Stimulated activated CD4-positive, alpha-beta T cell treated with anti-CD3 and anti-CD28 coated beads, Interleukin-1b, Interleukin-23, amount 100 ng/mL, for 24 hours (primary cell): ENCODE measurements at regions not wholly inside any gene's neighbourhood (a gene's known extent, or its start where the extent isn't known, plus 50 kb on each side); places are given as distances from the start of the nearest gene placed in this dataset.

Source experiments
- DNase-seq, 4 experiments: peaks; one replicate each; pipeline ENCODE4 v3.0.0-alpha.2; 2020; ENCODE audit warnings: low read depth in 4 of 4, low spot score in 1 of 4

DNA sequence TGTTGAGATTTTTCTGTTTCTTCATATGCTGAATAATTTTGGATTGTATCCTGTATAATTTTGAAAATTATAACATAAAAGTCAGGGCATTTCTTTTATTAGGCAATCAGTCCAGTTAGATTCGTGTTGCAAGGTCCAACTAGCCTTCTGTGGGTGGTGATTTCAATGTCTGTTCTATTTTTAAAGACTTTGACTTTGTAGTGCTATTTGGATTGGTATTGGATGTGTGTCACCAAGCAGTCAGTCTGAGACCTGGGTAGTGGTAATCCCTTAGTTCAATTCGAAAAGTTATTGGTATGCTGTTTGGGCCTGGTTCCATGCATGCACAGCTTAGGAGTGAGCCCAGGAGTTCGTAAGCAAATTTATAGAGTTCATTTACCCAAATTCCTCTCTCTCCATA is 82.2 kb downstream of the EPDR1 start:
- DNase-seq, result no peak

DNA sequence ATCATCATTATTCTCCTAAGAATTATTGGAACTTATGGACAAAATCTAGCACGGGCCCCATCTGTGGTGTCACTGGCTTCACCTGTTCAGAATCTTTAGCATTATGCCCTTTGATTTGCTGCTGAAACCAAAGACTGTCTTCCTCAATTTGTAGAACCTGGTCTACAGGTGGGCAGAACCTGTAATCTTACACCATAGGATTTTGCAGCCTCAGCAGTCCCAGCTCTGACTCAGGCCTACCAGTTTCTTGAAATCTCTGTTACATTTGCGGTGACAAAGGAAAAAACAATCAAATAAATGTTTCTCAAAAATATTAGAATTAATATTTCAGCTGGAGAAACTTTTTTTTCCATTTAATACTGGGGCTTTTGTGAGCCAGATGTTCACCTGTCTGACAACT is 86.1 kb downstream of the EPDR1 start:
- no peak for DNase-seq

DNA sequence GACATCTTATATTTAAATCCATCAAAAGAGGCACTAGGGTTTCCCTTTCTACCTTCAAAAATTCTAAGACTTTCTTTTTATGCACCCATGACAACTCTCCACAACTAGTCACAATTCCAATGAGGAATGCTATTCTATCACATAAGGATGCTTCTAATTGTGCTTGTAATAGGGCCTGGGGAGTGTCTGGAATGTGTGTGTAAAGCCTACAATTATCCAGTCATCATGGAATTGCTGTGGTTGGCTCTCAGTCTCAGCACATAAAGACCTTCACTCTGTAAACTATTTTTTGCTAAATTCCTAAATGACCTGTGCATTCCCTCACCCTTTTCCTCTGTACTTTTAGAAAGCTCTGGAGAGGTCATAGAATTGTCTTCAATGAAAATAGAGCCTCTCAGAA is 86.7 kb downstream of the EPDR1 start:
- no peak for DNase-seq

DNA sequence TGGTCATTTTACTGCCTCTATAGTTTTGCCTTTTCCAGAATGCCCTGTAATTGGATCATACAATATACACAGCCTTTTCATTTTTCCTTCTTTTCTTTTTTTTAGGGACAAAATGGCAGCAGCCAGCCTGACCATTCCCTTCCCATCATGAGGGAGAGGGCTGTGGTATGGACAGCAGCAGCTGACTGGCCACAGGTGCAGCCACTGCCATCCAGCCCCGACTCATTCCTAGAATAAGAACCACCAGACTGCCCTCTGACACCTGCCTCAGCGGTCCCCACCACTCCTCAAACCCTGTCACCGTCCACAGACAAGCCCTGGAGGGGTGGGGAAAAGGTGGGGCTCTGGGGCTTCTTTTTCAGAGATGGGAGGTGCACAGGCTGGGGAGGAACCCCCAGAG is 92.8 kb downstream of the EPDR1 start:
- DNase-seq, result no peak

DNA sequence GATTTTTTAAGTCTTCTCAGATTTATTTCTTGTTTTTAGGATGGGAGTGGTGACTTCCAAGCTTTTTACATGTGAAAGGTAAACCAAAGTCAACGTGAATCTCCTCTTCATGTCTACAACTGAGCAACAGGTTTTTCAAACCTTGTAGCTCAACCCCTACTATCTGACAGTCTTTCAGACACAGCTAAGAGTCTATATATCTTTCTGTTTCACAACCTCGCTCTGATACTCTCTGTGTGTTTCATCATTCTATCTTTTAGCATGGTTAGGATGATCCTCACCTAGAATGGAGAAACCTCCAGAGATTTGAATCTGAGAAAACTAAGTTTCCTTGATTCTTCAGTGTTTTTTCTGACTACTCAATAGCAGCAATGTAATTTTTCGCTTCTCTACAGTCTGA is 96.1 kb downstream of the EPDR1 start:
- no peak for DNase-seq

DNA sequence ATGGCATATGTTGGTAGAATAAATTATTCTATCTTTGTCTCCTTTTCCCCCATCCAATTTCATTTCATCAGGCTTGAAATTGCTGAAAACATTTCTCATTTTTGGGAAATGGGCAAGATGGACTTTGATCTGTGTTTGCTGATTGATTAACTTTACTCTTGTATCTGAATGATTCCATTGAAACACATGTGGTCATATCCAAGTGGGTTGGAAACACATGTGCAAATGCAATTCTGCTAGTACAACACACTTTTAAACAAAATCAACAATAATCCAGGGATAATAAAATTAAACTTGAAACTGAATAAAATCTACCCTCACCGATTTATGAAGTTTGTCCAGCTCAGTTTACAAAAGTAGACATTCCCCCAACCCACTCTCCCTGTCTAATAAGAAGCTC is 96.9 kb downstream of the EPDR1 start:
- DNase-seq, result no peak

DNA sequence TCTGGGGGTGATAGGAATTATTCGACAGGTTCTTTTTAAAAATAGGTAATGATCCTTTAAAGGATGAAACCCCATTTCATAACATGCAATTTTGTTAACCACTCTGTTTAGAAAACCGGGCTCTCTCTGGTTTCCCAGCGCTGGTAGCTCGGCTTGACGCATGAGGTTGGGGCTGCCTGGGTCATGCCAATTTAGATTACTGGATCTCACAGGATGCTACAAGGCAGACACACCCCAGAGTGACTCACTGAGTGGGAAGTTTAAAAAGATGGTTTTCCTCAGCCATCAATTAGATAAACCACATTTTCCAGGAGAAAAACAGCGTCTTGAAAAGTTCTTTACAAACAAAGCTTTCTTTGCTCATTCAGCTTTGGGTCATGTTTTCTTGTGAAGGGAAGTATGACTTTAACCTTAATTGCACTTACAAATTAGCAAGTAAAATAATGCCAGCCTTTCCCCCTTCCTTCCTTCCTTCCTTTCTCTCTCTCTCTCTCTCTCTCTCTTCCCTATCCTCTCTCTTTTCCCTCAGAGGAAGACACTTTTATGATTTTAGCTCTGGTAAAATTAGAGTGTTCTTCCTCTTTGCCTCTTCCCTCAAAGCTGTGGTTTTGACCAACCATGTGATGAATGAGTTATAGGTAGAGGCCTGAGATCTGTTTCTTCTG is 99.8 kb downstream of the EPDR1 start:
- DNase-seq, result no peak

DNA sequence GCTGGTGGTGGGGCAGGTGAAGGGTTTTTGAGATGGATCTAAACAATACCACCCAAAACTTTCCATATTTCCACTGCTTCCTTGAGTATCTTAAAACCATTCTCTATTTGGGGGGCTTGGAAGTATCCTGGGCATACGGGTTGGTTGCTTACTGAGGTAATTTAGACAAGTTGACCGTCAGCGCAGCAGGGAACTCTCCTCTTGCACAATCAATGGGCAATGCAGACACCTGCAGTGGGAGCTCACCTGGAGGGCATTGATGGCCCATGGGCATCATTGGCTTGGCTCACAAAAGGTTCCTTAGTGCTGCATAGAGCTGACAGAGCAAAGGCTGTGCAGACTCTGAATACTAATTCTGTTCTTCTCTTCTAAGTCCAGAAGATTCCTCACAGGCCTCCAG is 101.5 kb downstream of the EPDR1 start:
- DNase-seq, result no peak

DNA sequence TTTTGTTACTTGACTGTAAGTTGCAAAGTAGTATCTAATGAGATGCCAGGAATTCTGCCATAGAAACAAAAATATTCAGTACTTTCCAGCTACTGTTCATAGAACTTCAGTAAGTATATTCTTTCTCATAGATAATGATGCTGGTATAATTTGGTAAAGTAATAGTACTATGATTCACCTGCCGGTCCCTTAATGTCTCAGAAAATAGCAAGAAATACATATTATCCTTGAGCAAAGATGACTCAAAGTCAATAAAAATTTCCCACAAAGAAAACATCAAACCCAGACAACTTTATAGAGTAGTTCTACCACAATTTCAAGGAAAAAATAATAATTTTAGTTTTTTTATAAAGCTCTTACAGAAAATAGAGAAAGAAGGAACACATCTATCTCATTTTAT is 105.4 kb downstream of the EPDR1 start:
- DNase-seq, result no peak

DNA sequence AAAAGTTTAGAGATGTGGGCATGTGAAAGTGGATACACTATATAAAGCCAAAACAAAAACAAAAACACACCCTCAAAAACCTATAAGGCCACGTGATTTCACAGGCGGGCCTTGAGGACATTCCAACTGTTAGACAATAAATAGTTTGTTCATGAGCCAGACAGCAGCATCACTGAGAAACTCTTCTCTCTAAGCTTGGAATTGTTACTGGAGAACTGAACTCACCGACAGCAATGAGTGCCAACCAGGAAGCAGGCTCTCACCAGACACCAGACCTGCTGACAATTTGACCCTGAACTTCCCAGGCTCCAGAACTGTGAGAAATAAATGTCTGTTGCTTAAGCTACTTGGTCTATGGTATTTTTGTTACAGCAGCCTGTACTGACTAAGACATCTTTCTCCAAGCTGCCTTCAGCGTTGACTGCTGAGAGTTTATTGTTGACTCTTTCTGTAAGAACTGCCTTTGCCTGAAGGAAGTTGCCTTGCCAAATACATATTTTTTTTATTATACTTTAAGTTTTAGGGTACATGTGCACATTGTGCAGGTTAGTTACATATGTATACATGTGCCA is 107.5 kb downstream of the EPDR1 start:
- DNase-seq, result no peak

DNA sequence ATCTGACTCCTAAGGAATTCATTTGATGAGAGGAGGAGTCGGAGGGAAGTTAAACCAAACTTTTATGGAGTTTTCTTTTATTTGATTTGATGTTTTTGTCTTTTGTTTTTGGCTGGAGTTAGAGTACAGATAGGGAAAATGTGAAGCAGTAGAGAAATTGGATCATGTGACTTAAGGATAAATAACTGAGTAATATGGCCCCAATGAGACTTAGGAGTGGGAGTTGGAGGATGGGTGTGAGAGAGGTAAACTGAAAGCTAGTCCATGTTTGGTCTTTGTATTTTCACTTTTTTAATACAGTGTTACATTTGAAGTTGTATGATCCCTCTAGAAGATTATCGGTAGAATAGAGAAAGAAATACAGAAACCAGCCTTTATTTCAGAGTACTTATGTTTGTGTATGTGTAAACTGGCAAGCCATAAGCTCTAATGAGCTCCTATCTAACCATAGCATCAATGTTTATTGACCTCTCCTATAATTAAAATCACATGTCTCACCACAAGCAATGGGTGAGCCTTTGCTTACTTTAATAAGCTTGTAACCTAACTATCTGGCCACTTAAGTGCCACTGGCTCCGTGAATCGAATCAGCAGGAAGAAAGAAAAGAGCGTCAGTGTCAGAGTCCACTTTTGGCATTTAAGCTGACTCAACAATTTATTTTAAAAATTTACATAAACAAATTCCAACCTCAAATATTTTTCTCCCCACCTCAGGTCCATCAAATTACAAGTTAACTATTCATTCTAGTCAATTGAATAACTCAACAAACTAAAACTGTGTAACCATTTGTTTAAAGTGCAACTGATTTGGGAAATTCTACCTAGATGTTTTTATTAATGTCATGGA is 113.8 kb downstream of the EPDR1 start:
- no peak for DNase-seq

DNA sequence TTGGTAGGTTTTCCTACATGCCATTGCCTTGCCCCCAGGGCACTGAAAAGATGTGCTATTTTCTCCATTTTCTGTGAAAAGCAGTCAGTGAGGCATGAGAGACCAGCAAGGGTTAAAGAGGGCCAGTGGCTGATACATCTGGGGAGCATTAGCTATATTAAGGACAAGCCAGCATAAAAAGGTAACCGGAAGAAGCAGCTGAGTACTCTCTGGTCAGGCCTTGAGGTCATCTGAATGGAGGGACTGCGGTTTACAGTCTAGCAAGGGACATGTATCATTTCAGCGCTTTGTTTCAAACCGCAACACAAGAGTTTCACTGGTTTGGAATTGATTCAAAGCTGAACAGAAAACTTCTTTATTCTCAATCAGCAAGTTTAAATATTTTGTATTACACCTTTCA is 120.4 kb downstream of the EPDR1 start:
- no peak for DNase-seq

DNA sequence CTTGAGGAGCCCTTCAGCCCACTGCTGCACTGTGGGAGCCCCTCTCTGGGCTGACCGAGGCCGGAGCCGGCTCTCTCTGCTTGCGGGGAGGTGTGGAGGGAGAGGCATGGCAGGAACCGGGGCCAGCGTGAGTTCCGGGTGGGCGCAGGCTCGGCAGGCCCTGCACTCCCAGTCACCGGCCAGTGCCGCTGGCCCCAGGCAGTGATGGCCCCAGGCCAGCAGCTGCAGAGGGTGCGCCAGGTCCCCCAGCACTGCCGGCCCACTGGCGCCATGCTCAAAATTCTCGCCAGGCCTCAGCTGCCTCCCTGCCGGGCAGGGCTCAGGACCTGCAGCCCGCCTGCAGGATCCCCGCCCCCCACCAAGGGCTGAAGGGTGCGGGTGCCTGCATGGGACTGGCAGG is 128.4 kb upstream of the STARD3NL start:
- DNase-seq, result no peak

DNA sequence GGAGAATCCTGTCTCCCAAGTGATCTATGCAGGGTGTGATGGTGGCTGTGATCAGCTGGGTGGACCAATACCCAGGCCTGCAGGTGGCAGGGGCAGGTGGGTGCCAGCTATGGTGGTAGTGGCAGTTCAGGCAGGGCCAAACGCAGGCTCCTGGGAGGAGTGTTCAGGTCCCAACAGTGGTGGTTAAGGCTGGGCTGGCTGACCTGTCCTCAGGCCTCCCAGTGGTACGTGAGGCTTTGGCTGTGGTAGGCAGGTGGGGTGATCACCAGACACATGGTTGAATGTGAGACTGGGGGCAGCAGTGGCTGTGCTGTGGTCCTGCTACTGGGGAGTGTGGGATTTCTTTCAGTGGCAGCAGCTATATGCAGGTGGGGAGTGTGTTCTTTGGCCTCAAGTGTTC is 126.7 kb upstream of the STARD3NL start:
- DNase-seq, result no peak

DNA sequence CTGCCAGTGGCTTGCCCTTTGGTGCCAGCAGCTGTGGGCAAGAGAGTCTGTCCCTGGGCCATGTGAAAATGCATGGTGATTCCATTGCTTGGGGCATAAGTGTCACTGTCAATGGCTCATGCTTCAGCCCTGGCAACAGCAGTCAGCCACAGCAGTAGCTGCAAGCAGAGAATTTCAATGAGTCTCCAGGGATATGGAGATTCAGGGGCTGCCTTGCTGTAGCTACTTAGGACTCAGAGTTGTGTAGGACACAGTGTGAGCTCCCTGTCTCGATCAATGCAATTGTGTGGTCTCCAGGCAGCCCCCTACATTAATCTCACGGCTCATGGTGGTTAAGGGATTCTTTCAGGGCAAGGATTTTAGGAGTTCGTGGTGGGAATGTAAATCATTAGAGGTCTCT is 126.3 kb upstream of the STARD3NL start:
- DNase-seq, result no peak

DNA sequence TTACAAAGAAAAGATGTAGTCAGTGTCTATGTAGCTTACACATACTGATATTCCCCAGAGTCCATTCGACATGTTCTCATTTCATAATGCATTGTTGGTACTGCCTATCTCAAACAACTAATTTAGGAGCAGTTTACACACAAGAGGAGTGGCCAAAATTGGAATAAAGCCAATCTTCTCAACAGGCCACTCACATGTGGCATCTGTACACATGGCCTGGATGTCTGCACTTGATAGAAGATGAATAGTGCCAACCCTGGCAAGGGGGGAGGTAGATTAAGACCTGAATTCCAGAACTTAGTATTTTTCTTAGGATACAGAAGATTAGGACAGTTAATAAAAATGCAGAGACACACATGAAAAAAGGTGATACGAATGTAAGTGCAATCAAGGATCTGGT is 125.3 kb upstream of the STARD3NL start:
- DNase-seq, result no peak

DNA sequence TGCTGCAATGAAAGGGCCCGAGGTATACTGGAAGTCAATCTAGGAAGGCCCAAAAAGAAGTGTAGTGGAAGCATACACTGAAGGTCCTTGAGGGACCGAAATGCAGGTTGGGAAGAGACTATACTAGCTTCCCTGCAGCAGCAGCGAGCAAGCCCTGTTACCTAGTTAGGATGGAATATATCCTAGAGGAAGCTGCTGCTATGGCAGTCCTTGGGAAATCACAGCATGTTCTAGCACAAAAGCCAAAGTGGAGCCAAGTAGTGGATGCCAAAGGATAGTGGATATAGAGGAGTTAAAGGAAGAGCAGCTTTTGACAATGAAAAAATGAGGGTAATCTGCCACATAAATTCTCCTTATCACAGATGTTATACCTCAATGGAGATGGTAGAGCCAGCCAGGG is 123.8 kb upstream of the STARD3NL start:
- DNase-seq, result no peak

DNA sequence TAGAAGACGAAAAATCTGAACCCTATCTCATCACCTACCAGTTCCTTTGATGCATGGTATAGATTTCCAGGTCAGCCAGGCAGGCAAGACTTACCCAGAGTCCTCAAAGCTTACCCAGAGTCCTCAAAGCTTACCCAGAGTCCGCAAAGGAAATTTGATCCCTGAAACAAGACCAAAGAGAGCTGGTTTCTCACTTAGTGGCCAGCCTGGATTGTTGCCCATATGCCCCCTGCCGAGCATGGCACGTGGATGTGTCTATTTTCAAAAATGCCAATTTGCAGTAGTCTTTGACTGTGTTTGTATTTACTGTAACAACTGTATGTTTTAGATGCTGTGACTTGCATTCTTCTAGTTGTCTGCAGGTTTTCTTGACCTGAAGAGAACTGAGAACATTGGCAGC is 120.2 kb upstream of the STARD3NL start:
- no peak for DNase-seq

DNA sequence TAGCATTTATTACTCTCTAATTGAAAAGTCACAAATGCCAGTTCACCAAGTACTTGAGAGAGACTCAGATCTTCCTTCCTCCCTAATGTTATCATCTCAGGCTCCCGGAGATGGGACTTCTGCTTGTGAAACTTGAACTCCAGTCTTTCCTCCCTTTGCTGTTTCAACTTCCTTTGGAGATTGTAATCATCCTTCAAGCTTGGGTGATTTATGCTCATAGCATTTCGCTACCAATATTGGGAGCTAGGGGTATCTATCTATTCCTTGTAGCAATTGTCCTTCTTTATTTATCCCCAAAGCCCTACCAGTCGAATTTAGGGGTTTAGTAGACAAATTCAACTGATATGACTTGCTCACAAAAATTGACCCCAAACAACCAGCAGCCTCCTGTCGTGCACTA is 117.9 kb upstream of the STARD3NL start:
- no peak for DNase-seq

DNA sequence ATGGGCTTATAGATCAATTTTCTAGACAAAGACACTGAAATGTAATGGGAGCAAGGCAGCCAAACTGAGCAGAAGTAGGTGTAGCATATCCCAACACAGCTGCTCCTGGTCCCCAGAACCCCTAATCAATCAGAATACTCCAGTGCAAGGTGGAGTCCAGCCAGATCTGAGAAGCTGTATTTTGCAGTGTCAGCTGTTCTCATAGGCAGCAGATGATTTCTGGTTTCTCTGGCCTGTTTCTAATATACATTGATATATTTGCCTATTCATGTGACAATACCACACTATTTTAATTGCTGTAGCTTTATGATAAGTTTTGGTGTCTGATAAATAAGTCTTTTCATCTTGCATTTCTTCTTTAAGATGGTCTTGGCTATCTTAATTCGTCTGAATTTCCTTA is 117.4 kb upstream of the STARD3NL start:
- DNase-seq, result no peak

DNA sequence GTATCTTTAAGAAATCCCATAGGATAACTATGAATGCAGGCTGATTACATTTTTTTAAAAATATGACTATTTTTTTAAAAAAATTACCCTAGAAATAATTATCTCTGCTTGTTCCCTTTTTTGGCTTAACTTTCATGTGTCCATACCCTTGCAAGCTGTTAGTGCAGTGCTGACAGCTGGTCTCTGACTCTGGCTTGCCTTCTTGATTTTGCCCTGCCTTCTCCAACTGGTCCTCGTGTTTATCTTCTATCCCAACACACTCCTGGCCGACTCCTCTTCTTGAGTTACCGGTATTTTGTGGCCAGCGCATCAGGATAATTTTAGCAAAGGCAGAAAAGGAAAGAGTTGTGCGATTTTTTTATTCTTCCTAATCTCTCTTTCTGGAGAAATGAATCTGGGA is 111.7 kb upstream of the STARD3NL start:
- DNase-seq, result no peak

DNA sequence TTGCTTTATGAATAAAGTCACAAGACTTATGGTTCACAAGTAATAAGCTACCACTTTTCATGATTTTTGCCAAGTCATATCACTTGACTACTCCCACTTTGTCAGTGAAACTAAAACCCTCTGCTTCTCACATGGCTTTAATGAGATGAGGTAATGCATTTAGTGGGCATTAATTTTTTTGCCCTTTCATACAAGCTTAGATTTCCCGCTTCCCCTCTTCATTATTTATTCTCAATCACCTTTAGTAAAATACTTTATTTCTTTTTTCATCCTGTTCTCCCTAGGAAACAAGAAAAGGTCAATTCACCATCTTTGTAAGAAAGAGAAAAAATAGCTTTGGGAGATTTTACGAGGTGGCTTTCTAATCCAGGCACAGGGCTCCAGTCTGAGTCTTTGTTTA is 109.6 kb upstream of the STARD3NL start:
- no peak for DNase-seq

DNA sequence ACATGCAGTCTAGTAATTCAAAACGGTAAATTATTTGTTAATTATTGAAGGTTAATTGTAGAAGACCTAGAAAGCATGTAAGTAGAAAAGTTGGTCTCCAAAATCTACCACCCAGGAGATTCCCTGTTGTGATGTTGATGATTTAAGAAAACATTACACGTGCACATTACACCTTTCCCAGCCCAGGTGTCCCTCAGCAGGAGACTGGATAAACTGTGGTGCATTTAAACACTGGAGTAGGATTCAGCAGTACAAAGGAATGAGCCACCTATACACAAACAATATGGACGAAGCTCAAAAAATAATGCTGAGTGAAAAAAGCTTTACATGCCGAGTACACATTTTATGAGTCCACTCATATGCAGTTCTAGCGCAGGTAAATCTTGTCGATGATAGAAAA is 109.0 kb upstream of the STARD3NL start:
- no peak for DNase-seq
